ENCODE measurements at regions not wholly inside any gene's neighbourhood (a gene's known extent, or its start where the extent isn't known, plus 50 kb on each side); places are given as distances from the start of the nearest gene placed in this dataset.
"Not testable (repeated sequence)": the region's sequence is repeated elsewhere in the genome, so short reads cannot be mapped to it uniquely, and the experiment has no call there.

DNA sequence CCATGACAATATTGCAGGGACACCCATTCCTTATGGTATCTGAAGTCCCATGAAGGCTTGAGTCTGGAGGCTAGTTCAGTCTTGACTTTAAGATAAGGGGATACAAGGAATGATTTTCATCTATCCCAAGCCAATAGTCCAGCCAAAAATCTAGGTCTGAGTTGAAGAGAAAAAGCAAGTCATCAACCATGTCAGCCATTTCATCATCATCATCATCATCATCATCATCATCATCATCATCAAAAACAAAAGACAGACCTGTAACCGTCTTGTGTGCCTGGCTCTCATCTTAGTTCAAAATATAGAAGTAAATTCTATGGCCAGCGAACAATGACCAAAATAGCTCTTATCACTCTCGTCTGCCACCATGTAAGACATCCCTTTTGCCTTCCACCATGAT, 59.5 kb upstream of the FAM90A26 start:
- DNase-seq (ENCODE audit: low read depth): not testable (repeated sequence)

GRCh38 chr4:9103148-9103524, 67.1 kb upstream of the FAM90A26 start:
- DNase-seq (ENCODE audit: low read depth); H3K4me3 ChIP-seq (ENCODE audit: low read length): not testable (repeated sequence)
- TF ChIP-seq CTCF (conservative IDR thresholded peaks at IDR 0.05; ENCODE audit: low read depth, low read length): peak; percentile 17

More for the DNA sequence above, 59.5 kb upstream of the FAM90A26 start:
- H3K4me3 ChIP-seq (ENCODE audit: low read length): not testable (repeated sequence)

GRCh38 chr4:9102471-9103147, 67.6 kb upstream of the FAM90A26 start:
- not testable (repeated sequence) for H3K4me3 ChIP-seq (ENCODE audit: low read length); DNase-seq (ENCODE audit: low read depth)

DNA sequence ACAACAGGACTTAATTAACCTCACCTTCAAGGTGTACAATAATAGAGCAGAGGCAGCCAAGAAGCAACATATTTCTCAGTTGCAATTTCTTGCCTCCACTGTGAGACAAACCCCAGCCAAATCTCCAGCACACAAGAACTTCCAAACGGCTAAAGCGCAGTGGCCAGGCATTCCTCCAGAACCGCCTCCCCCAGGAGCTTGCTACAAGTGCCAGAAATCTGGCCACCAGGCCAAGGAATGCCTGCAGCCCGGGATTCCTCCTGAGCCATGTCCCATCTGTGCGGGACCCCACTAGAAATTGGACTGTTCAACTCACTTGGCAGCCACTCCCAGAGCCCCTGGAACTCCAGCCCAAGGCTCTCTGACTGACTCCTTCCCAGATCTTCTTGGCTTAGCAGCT, 73.9 kb upstream of the FAM90A26 start:
- H3K4me3 ChIP-seq (ENCODE audit: low read length); DNase-seq (ENCODE audit: low read depth): not testable (repeated sequence)

DNA sequence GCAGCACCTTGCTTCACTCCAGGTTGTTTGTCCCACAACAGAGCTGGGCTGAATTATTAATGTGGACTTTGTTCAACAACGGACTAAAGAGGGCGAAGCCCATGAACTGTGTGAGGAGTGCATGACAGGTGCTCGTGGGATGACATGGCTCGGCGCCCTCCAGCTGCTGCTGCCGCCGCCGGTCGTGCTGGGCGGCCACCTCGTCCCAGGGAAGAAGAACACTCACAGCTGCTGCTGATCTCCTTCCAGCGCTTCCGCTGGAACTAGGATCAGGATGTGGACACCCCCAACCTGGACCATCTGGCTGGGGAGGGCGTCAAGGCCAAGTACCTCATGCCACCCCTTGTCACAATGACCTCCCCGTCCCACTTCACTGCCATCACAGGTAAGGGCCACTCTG, 91.4 kb upstream of the FAM90A26 start:
- not testable (repeated sequence) for H3K4me3 ChIP-seq (ENCODE audit: low read length); DNase-seq (ENCODE audit: low read depth)

GRCh38 chr4:9076974-9077373, 93.2 kb upstream of the FAM90A26 start:
- not testable (repeated sequence) for DNase-seq (ENCODE audit: low read depth); H3K4me3 ChIP-seq (ENCODE audit: low read length)

GRCh38 chr4:9076486-9076885, 93.7 kb upstream of the FAM90A26 start:
- DNase-seq (ENCODE audit: low read depth); H3K4me3 ChIP-seq (ENCODE audit: low read length): not testable (repeated sequence)

- H3K4me3 ChIP-seq (ENCODE audit: low read length); DNase-seq (ENCODE audit: low read depth): not testable (repeated sequence)
Measured at GRCh38 chr4:9073371-9073770, 96.8 kb upstream of the FAM90A26 start.

GRCh38 chr4:9072521-9073220, 97.5 kb upstream of the FAM90A26 start:
- not testable (repeated sequence) for DNase-seq (ENCODE audit: low read depth); H3K4me3 ChIP-seq (ENCODE audit: low read length)

GRCh38 chr4:9067923-9068322, 102.3 kb upstream of the FAM90A26 start:
- not testable (repeated sequence) for H3K4me3 ChIP-seq (ENCODE audit: low read length); DNase-seq (ENCODE audit: low read depth)

DNA sequence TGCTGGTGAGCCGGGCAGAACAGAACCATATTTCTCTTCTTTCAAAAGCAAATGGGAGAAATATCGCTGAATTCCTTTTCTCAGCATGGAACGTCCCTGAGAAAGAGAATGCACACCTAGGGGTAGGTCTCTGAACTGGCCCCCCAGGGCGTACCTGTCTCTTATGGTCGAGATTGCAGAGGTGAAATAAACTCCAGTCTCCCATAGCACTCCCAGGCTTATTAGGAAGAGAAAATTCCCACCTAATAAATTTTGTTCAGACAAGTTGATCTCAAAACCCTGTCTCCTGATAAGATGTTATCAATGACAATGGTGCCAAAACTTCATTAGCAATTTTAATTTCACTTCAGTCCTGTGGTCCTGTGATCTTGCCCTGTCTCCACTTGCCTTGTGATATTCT, 106.6 kb upstream of the FAM90A26 start:
- H3K4me3 ChIP-seq (ENCODE audit: low read length); DNase-seq (ENCODE audit: low read depth): not testable (repeated sequence)

GRCh38 chr4:9024866-9025265, 145.3 kb upstream of the FAM90A26 start:
- not testable (repeated sequence) for H3K4me3 ChIP-seq (ENCODE audit: low read length); DNase-seq (ENCODE audit: low read depth)

- not testable (repeated sequence) for H3K4me3 ChIP-seq (ENCODE audit: low read length); DNase-seq (ENCODE audit: low read depth)
Measured at GRCh38 chr4:9009792-9010191, 138.2 kb upstream of the HMX1 start.

DNA sequence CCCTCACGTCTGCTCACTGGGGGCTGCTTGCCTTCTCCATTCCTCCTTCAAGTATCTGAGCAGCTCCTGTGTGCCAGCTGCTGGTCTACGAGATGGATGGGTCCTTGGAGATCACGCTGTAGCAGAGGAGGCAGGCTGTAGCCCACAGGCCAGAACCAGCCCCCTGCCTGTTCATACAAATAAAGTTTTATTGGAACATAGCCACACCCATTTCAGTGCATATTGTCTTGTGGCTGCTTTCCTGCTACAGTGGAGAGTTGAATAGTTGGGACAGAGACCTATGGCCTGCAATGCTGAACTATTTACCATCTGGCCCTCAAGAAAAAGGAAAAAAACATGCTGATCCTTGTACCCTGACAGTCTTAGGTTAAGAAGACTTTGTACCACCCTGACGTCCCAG, 136.8 kb upstream of the HMX1 start:
- not testable (repeated sequence) for H3K4me3 ChIP-seq (ENCODE audit: low read length); DNase-seq (ENCODE audit: low read depth)

GRCh38 chr4:9001153-9001552, 129.5 kb upstream of the HMX1 start:
- H3K4me3 ChIP-seq (ENCODE audit: low read length); DNase-seq (ENCODE audit: low read depth): not testable (repeated sequence)

All from retinal pigment epithelial cell (primary cell).